Astrocyte of the cerebellum (primary cell): ENCODE measurements at regions not wholly inside any gene's neighbourhood (a gene's known extent, or its start where the extent isn't known, plus 50 kb on each side); places are given as distances from the start of the nearest gene placed in this dataset.
"Not testable (repeated sequence)": the region's sequence is repeated elsewhere in the genome, so short reads cannot be mapped to it uniquely, and the experiment has no call there.

Experiments
- DNase-seq: peaks from one replicate; pipeline ENCODE4 v3.0.0-alpha.2; 2011; ENCODE audit warnings: low read depth
- H3K4me3 ChIP-seq: 2 replicates; pipeline ENCODE4 v1.5.1; 2011; ENCODE audit warnings: mild to moderate bottlenecking, low read depth, low read length, moderate library complexity
- in situ Hi-C: cut with HindIII; loops from 2 replicates; pipeline ENCODE4 v1.10.0; 2017; ENCODE audit warnings: low sequenced_read_pairs
- TF ChIP-seq, protein P1 (sequence below): IDR thresholded peaks from 2 replicates; pipeline ENCODE4 v1.5.1; 2012; ENCODE audit warnings: low read length, low read depth, moderate library complexity, mild to moderate bottlenecking; ENCODE audit errors: missing control alignments

DNA sequence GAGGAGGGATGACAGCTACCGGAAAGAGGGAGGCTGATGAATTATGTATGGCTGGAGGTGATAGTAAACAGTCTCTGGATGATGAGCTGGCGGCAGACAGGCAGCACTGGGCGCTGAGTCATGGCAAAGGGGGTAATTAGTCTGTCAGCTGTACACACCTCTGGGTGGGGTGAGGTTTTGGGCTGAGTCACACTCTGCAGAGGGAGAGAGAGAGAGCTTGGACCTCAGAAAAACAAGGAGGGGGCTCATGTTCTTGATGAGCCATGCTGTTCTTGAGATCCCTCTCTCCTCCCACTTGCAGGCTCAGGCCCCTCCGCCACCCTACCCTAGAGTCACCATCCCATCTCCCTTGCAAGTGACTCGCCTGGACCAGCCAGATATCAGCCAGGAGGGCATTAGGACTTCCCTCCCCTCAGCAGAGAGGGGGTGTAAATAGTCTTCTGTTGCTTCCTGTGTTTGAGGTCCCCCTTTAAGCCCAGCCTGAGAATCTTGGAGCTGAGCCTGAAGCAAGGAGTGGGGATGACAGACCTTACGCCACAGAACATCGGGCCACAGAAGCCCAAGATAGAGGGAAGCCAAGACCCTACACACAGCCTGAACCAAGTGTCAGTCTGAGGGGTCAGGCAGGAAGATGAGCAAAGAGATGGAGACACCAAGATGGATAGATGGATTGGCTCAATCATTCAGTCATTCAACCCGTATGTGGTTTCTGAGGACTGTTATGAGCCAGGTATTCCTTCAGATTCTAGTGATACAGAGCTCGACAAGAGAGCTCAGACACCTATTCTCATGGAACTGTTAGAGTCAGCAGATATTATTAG lies 383.2 kb upstream of the CCL2 start:
- DNase-seq: peak; percentile 6
- in situ Hi-C loops: no loop called here
- H3K4me3 ChIP-seq: no peak overlapping the region
- TF ChIP-seq, protein P1, sequence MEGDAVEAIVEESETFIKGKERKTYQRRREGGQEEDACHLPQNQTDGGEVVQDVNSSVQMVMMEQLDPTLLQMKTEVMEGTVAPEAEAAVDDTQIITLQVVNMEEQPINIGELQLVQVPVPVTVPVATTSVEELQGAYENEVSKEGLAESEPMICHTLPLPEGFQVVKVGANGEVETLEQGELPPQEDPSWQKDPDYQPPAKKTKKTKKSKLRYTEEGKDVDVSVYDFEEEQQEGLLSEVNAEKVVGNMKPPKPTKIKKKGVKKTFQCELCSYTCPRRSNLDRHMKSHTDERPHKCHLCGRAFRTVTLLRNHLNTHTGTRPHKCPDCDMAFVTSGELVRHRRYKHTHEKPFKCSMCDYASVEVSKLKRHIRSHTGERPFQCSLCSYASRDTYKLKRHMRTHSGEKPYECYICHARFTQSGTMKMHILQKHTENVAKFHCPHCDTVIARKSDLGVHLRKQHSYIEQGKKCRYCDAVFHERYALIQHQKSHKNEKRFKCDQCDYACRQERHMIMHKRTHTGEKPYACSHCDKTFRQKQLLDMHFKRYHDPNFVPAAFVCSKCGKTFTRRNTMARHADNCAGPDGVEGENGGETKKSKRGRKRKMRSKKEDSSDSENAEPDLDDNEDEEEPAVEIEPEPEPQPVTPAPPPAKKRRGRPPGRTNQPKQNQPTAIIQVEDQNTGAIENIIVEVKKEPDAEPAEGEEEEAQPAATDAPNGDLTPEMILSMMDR: no peak

DNA sequence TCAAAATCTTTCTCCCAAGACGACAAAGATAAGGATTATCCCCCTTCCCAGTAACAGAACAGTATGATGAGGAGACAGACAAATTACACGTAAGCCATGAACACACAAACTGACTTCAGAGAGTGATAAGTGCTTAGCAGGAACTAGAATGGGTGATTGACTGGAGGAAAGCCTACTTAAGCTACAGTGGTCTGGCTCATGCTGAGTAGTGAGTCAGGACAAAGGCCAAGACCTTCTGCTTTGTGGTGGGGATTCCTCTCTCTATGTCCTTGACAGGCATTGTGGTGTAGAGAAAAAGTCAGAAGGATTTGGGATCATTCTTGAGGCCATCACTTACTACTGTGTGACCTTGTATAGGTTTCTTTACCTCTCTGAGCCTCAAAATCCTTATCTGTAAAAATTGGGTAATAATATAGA lies 381.9 kb upstream of the CCL2 start:
- DNase-seq: no peak
- in situ Hi-C loops: no loop called here
- TF ChIP-seq, protein P1: no peak
- H3K4me3 ChIP-seq: no peak overlapping the region

DNA sequence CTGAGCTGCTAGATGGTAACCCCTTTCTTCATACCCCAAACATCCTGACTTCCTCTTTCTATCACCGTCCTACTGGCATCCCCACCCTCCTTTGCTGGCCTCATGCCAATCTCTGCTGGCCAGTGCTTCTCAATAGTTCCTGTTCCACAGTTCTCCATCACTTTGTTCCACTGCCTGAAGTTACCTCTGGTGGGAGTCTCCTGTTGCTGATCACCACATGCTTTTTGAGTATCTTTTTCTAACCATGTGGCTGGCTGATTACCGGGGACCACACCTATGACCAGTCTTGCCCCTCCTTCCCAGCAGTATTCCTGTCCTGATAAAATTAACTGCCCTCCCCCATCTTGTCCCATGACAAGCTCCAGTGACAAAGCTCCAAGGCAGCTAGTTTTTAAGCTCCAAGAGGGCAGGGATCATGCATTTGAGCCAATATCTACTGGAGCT lies 380.4 kb upstream of the CCL2 start:
- TF ChIP-seq, protein P1: no peak
- no peak overlapping the region for H3K4me3 ChIP-seq
- in situ Hi-C loops: no loop called here
- no peak for DNase-seq

DNA sequence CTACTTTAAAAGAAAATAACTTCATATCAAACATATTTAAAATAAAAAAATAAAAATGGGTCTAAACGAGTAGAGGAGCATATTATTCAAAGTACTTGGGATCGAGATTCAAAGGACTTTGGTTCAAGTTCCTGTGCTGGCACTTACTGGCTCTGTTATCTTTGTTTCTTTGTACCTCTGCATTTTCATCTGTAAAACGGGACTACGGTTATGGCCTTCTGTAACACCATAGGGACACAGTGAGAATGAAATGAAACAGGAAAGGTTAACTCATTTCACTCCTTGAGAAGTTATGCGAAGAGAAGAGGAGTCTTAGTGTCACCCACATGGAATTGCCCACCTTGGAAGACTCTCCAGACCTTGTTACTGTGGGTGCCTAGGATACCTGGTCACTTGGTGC lies 379.1 kb upstream of the CCL2 start:
- in situ Hi-C loops: no loop called here
- no peak for DNase-seq
- TF ChIP-seq, protein P1: no peak
- H3K4me3 ChIP-seq: no peak overlapping the region

DNA sequence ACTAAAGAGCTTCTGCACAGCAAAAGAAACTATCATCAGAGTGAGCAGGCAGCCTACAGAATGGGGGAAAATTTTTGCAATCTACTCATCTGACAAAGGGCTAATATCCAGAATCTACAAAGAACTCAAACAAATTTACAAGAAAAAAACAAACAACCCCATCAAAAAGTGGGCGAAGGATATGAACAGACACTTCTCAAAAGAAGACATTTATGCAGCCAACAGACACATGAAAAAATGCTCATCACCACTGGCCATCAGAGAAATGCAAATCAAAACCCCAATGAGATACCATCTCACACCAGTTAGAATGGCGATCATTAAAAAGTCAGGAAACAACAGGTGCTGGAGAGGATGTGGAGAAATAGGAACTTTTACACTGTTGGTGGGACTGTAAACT lies 372.8 kb upstream of the CCL2 start:
- in situ Hi-C loops, DNase-seq, H3K4me3 ChIP-seq: not testable (repeated sequence)

DNA sequence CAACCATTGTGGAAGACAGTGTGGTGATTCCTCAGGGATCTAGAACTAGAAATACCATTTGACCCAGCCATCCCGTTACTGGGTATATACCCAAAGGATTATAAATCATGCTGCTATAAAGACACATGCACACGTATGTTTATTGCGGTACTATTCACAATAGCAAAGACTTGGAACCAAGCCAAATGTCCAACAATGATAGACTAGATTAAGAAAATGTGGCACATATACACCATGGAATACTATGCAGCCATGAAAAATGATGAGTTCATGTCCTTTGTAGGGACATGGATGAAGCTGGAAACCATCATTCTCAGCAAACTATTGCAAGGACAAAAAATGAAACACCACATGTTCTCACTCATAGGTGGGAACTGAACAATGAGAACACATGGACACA lies 372.4 kb upstream of the CCL2 start:
- DNase-seq, H3K4me3 ChIP-seq, in situ Hi-C loops: not testable (repeated sequence)

DNA sequence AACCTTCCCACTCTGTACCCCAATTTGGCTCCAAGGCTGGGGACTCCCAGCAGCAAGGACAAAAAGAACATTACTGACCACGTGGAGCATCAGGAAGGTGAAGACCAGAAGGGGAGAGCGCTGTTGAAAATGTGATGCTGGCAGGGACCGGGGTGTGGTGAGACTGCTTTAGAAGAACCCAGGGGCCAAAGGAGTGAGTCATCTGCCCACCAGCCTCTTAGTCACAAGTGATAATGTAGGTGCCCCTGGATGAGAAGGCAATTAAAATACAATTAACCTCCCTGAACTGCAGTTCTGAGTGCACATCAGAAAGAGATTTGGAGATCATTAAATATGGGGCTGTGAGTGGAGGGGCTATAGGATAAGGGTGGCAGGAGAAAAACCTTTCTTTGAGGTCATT lies 366.6 kb upstream of the CCL2 start:
- no peak for DNase-seq
- in situ Hi-C loops: no loop called here
- TF ChIP-seq, protein P1: no peak
- H3K4me3 ChIP-seq: no peak overlapping the region

DNA sequence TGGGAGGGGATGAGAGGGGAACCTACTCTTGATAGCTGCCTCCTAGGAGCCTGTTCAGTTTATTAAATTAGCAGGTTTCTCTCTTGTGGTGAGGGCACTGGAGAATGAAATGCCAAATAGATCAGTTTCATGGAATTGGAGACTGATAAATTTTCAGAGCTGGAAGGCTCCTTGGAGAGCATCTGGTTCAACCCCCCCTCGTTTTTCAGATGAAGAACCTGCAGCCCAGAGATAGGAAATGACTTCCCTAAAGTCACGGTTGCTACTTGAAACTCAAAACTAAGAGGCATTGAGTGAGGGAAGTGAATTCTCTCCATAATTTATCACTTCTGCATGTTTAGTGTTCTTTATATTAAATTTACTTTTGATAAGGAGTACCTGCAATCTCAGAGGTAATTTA lies 366.0 kb upstream of the CCL2 start:
- in situ Hi-C loops: no loop called here

More for the DNA sequence above, 366.0 kb upstream of the CCL2 start:
- no peak for DNase-seq
- no peak overlapping the region for H3K4me3 ChIP-seq
- TF ChIP-seq, protein P1: no peak
